ENCODE measurements at regions not wholly inside any gene's neighbourhood (a gene's known extent, or its start where the extent isn't known, plus 50 kb on each side); places are given as distances from the start of the nearest gene placed in this dataset.
A peak's percentile ranks its signal among the peaks of the same experiment; 100 is the strongest.

GRCh38 chr1:105886309-105886708, 1170.2 kb upstream of the PRMT6 start:
- no peak for DNase-seq
- H3K36me3 ChIP-seq (ENCODE audit: low read depth, missing control alignments) = no peaks in the 10 kb centered on the region
- no peak for TF ChIP-seq POLR2A (IDR thresholded peaks at IDR 0.05)
- TF ChIP-seq, protein P1, sequence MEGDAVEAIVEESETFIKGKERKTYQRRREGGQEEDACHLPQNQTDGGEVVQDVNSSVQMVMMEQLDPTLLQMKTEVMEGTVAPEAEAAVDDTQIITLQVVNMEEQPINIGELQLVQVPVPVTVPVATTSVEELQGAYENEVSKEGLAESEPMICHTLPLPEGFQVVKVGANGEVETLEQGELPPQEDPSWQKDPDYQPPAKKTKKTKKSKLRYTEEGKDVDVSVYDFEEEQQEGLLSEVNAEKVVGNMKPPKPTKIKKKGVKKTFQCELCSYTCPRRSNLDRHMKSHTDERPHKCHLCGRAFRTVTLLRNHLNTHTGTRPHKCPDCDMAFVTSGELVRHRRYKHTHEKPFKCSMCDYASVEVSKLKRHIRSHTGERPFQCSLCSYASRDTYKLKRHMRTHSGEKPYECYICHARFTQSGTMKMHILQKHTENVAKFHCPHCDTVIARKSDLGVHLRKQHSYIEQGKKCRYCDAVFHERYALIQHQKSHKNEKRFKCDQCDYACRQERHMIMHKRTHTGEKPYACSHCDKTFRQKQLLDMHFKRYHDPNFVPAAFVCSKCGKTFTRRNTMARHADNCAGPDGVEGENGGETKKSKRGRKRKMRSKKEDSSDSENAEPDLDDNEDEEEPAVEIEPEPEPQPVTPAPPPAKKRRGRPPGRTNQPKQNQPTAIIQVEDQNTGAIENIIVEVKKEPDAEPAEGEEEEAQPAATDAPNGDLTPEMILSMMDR (IDR thresholded peaks at IDR 0.05) = no peak
- intact Hi-C loops (cut with DNase I; ENCODE audit: low total_unique reads) = no loop called here
- H3K27ac ChIP-seq = no peak overlapping the region
- no peaks in the 10 kb centered on the region for H3K27me3 ChIP-seq
- no peaks in the 10 kb centered on the region for H3K9me3 ChIP-seq
- H3K4me3 ChIP-seq = no peak overlapping the region
- no peaks in the 10 kb centered on the region for H3K4me1 ChIP-seq

DNA sequence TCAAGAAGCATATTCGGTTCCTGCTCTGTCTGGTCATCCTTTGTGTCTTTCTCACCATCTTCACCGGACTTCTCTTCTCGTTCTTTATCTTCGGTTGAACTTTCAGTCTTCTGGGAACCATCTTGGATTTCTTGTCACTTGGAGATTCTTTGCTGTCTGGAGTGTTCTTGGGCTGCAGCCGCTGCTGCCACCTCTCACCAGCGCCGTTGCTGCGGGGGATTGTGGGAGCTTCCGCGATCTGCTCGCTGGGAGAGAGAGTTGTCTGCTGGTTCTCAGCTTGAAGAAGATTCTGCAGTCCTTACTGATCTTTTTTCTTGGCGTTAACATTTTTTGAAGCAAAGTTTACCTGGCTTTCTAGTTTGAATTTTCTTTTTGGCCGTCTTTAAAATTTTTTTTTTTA, 1165.2 kb upstream of the PRMT6 start:
- intact Hi-C loops (cut with DNase I; ENCODE audit: low total_unique reads) = no loop called here
- no peaks in the 10 kb centered on the region for H3K4me1 ChIP-seq
- WGBS, 2 donors = 48 to 73% methylated on average over 13 of the region's 13 CpGs
- TF ChIP-seq, protein P1 (IDR thresholded peaks at IDR 0.05) = no peak
- no peak for TF ChIP-seq POLR2A (IDR thresholded peaks at IDR 0.05)
- H3K9me3 ChIP-seq = no peaks in the 10 kb centered on the region
- no peak overlapping the region for H3K27ac ChIP-seq
- no peaks in the 10 kb centered on the region for H3K36me3 ChIP-seq (ENCODE audit: low read depth, missing control alignments)
- no peak overlapping the region for H3K4me3 ChIP-seq
- H3K27me3 ChIP-seq = no peaks in the 10 kb centered on the region
- DNase-seq = peak; percentile 20

DNA sequence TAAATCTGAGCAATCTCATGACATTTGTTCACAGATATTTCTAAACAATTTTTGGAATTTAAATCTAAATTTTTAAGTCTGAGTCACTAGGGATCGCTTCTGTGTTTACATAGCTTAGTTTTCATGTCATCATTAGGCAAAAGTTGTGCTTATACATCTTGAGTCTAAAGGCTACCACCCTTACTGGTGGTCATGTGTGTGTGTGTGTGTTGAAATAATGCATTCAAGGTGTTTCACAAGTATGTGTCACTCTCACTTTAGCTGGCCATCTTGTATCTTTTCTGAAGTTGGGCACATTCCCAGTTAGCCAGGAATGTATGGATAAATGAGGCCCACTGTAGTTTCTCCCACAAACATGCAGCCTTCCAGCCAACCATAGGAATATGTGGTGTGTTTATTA, 1162.5 kb upstream of the PRMT6 start:
- DNase-seq = no peak
- no peaks in the 10 kb centered on the region for H3K36me3 ChIP-seq (ENCODE audit: low read depth, missing control alignments)
- intact Hi-C loops (cut with DNase I; ENCODE audit: low total_unique reads) = no loop called here

DNA sequence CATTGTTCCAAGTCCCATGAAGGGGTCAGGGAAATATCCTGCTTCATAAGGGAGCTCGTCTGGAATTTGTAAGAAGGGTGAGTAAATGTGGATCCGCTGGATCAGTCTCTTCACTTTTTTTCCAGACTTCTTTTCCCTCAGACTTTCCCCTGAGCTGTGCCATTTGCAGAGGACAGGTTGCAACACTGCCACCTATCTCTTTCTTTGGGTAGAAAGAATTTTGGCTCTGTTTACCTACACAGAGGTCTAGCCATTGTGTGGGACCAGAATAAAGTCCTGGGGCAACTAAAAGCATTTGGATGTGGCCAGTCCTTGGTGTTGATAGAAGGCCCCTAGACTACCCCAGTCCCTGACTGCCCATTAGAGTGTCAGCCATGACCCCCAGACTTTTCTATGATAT, 1146.7 kb upstream of the PRMT6 start:
- H3K27ac ChIP-seq = no peak overlapping the region
- H3K36me3 ChIP-seq (ENCODE audit: low read depth, missing control alignments) = no peaks in the 10 kb centered on the region
- intact Hi-C loops (cut with DNase I; ENCODE audit: low total_unique reads) = no loop called here
- H3K9me3 ChIP-seq = no peaks in the 10 kb centered on the region
- H3K4me1 ChIP-seq = no peaks in the 10 kb centered on the region
- no peak overlapping the region for H3K4me3 ChIP-seq
- TF ChIP-seq POLR2A (IDR thresholded peaks at IDR 0.05) = no peak
- TF ChIP-seq, protein P1 (IDR thresholded peaks at IDR 0.05) = no peak
- no peaks in the 10 kb centered on the region for H3K27me3 ChIP-seq
- no peak for DNase-seq
- WGBS, 2 donors = 76 to 91% methylated on average over 2 of the region's 2 CpGs

More for the DNA sequence above, 1162.5 kb upstream of the PRMT6 start:
- 84 to 100% methylated on average over 1 of the region's 1 CpG for whole genome bisulfite sequencing, 2 donors
- no peaks in the 10 kb centered on the region for H3K27me3 ChIP-seq
- TF ChIP-seq, protein P1 (IDR thresholded peaks at IDR 0.05) = no peak
- TF ChIP-seq POLR2A (IDR thresholded peaks at IDR 0.05) = no peak
- no peak overlapping the region for H3K27ac ChIP-seq
- no peaks in the 10 kb centered on the region for H3K9me3 ChIP-seq
- no peak overlapping the region for H3K4me3 ChIP-seq
- no peaks in the 10 kb centered on the region for H3K4me1 ChIP-seq

GRCh38 chr1:105914403-105914802, 1142.1 kb upstream of the PRMT6 start:
- no peak for DNase-seq
- Histone ChIP-seq H3K36me3 (ENCODE audit: low read depth, missing control alignments) (no peaks in the 10 kb centered on the region), H3K9me3 (no peaks in the 10 kb centered on the region), H3K4me1 (no peaks in the 10 kb centered on the region), H3K27me3 (no peaks in the 10 kb centered on the region), H3K4me3 (no peak overlapping the region), H3K27ac (no peak overlapping the region)
- TF ChIP-seq, protein P1 (IDR thresholded peaks at IDR 0.05) = no peak
- whole genome bisulfite sequencing, 2 donors = 99 to 100% methylated on average over 4 to 5 of the region's 5 CpGs
- intact Hi-C loops (cut with DNase I; ENCODE audit: low total_unique reads) = no loop called here

Measured in testis (tissue), 2 donors.